IMR-90 (cell line): ENCODE measurements at regions not wholly inside any gene's neighbourhood (a gene's known extent, or its start where the extent isn't known, plus 50 kb on each side); places are given as distances from the start of the nearest gene placed in this dataset.

ENCODE experiments used
- ATAC-seq: fragments of 200-7000 bp; cut with Tn5 transposase; 2 replicates; pipeline ENCODE4 v1.9.1; 2020; ENCODE audit warnings: low read depth, mild to moderate bottlenecking, moderate library complexity
- BruUV-seq: library from RNA; stranded (reverse); fragments of 400-500 nt; replicated peaks from 2 replicates; lab custom pipeline; 2021; lab: Mats Ljungman, UMichigan
- CTCF ChIA-PET: fragments of 300-600 bp; formaldehyde crosslinking; extraction: SDS; loops from one replicate; lab custom pipeline; 2021; ENCODE audit warnings: antibody characterized with exemption; lab: Yijun Ruan, JAX
- POLR2A ChIA-PET: fragments of 300-600 bp; sonication (Branson Sonifier 250); formaldehyde crosslinking; loops from one replicate; lab custom pipeline; 2022; ENCODE audit warnings: antibody characterized with exemption; ENCODE audit not compliant: unreplicated experiment; lab: Charles Lee
- DNase-seq: peaks from one replicate; pipeline ENCODE4 v3.0.0; 2013
- H2AFZ ChIP-seq: replicated peaks from 2 replicates; pipeline ENCODE3; 2013; ENCODE audit warnings: low read length, mild to moderate bottlenecking; ENCODE audit not compliant: poor library complexity
- H2AK5ac ChIP-seq: 2 replicates; pipeline ENCODE4 v1.6.1; 2013; ENCODE audit warnings: low read depth, low read length, inconsistent platforms
- H2AK9ac ChIP-seq: replicated peaks from 2 replicates; pipeline ENCODE3; 2013; ENCODE audit warnings: mild to moderate bottlenecking, low read depth, low read length, moderate library complexity; ENCODE audit not compliant: poor library complexity
- H2BK120ac ChIP-seq: 2 replicates; pipeline ENCODE4 v1.6.1; 2013; ENCODE audit warnings: low read depth, low read length, inconsistent platforms
- H2BK15ac ChIP-seq: 3 replicates; pipeline ENCODE4 v1.6.1; 2013; ENCODE audit warnings: low read depth, low read length, inconsistent platforms
- H2BK20ac ChIP-seq: 2 replicates; pipeline ENCODE4 v1.6.1; 2013; ENCODE audit warnings: low read depth, mild to moderate bottlenecking, inconsistent platforms, low read length, moderate library complexity
- H2BK5ac ChIP-seq: 2 replicates; pipeline ENCODE4 v1.6.1; 2013; ENCODE audit warnings: mild to moderate bottlenecking, low read depth, low read length, inconsistent platforms; ENCODE audit not compliant: poor library complexity, severe bottlenecking
- H3K14ac ChIP-seq: replicated peaks from 2 replicates; pipeline ENCODE4 v1.6.1; 2013; ENCODE audit warnings: low read depth, low read length, inconsistent platforms
- H3K18ac ChIP-seq: 2 replicates; pipeline ENCODE4 v1.6.1; 2013; ENCODE audit warnings: low read depth, low read length, control low read depth
- H3K23ac ChIP-seq: 2 replicates; pipeline ENCODE4 v1.6.1; 2013; ENCODE audit warnings: low read depth, low read length, inconsistent platforms
- H3K27ac ChIP-seq: 2 replicates; pipeline ENCODE4 v1.5.1; 2013; ENCODE audit warnings: mild to moderate bottlenecking, control low read depth, low read length; ENCODE audit not compliant: insufficient read depth
- H3K27me3 ChIP-seq: 2 replicates; pipeline ENCODE4 v1.6.1; 2013; ENCODE audit warnings: low read length; ENCODE audit not compliant: control insufficient read depth, insufficient read depth
- H3K36me3 ChIP-seq: 2 replicates; pipeline ENCODE4 v1.6.1; 2013; ENCODE audit warnings: low read length, mixed read lengths; ENCODE audit not compliant: control insufficient read depth, insufficient read depth
- H3K4ac ChIP-seq: 2 replicates; pipeline ENCODE4 v1.6.1; 2013; ENCODE audit warnings: low read depth, low read length, inconsistent platforms
- H3K4me1 ChIP-seq: 2 replicates; pipeline ENCODE4 v1.6.1; 2013; ENCODE audit warnings: low read length, mixed read lengths; ENCODE audit not compliant: control insufficient read depth, insufficient read depth
- H3K4me2 ChIP-seq: 2 replicates; pipeline ENCODE4 v1.6.1; 2013; ENCODE audit warnings: low read depth, mild to moderate bottlenecking, control low read depth, low read length, moderate library complexity
- H3K4me3 ChIP-seq: 2 replicates; pipeline ENCODE4 v1.5.1; 2013; ENCODE audit warnings: low read depth, mild to moderate bottlenecking, control low read depth, low read length, moderate library complexity; ENCODE audit not compliant: insufficient read depth
- H3K56ac ChIP-seq: 2 replicates; pipeline ENCODE4 v1.6.1; 2013; ENCODE audit warnings: low read length, inconsistent platforms; ENCODE audit not compliant: insufficient read depth; ENCODE audit errors: extremely low read depth
- H3K79me1 ChIP-seq, 2 experiments: 2 replicates each; pipeline ENCODE4 v1.6.1; 2013; ENCODE audit warnings: low read length in 2 of 2, inconsistent platforms in 1 of 2, low read depth in 1 of 2
- H3K9ac ChIP-seq: 2 replicates; pipeline ENCODE4 v1.6.1; 2013; ENCODE audit warnings: low read depth, low read length, control low read depth
- H3K9me1 ChIP-seq: 2 replicates; pipeline ENCODE4 v1.6.1; 2013; ENCODE audit warnings: low read length, inconsistent platforms; ENCODE audit not compliant: insufficient read depth
- H3K9me3 ChIP-seq: 2 replicates; pipeline ENCODE4 v1.6.1; 2013; ENCODE audit warnings: low read length; ENCODE audit not compliant: control insufficient read depth, insufficient read depth
- H4K20me1 ChIP-seq: 2 replicates; pipeline ENCODE4 v1.6.1; 2013; ENCODE audit warnings: low read length, inconsistent platforms; ENCODE audit not compliant: insufficient read depth
- H4K5ac ChIP-seq: 2 replicates; pipeline ENCODE4 v1.6.1; 2013; ENCODE audit warnings: mild to moderate bottlenecking, low read depth, low read length, control low read depth
- H4K8ac ChIP-seq, 2 experiments: 2 replicates each; pipeline ENCODE4 v1.6.1; 2013; ENCODE audit warnings: low read depth in 2 of 2, low read length in 2 of 2, control low read depth in 1 of 2, inconsistent platforms in 1 of 2
- H4K91ac ChIP-seq: 2 replicates; pipeline ENCODE4 v1.6.1; 2013; ENCODE audit warnings: low read depth, low read length, inconsistent platforms; ENCODE audit not compliant: insufficient read depth
- CEBPB ChIP-seq: IDR thresholded peaks from 2 replicates; pipeline ENCODE4 v1.6.1; 2012; ENCODE audit warnings: low read depth, low read length, improper control_type of control experiment
- CHD1 ChIP-seq: IDR thresholded peaks from 2 replicates; pipeline ENCODE4 v1.6.1; 2012; ENCODE audit warnings: low read depth, low read length, improper control_type of control experiment
- FOS ChIP-seq: fragments of 150-350 bp; IDR thresholded peaks from 2 replicates; pipeline ENCODE4 v1.6.1; 2016; ENCODE audit warnings: low read depth, low read length
- MXI1 ChIP-seq: IDR thresholded peaks from 2 replicates; pipeline ENCODE4 v1.6.1; 2012; ENCODE audit warnings: low read depth, mild to moderate bottlenecking, low read length, moderate library complexity, borderline replicate concordance
- NFE2L2 ChIP-seq: fragments of 150-350 bp; IDR thresholded peaks from 2 replicates; pipeline ENCODE4 v1.6.1; 2016; ENCODE audit warnings: low read depth, mild to moderate bottlenecking, low read length
- POLR2A ChIP-seq: IDR thresholded peaks from 2 replicates; pipeline ENCODE4 v1.6.1; 2012; ENCODE audit warnings: mild to moderate bottlenecking, low read depth, low read length
- RFX5 ChIP-seq: IDR thresholded peaks from 2 replicates; pipeline ENCODE4 v1.8.0; 2012; ENCODE audit warnings: low read depth, mild to moderate bottlenecking, low read length, moderate library complexity
- USF2 ChIP-seq: fragments of 150-350 bp; IDR thresholded peaks from 2 replicates; pipeline ENCODE4 v1.6.1; 2017; ENCODE audit warnings: mild to moderate bottlenecking, antibody characterized with exemption, low read length, low read depth
- WGBS, 2 experiments: methylation state at CpG; one replicate each; pipeline versions ENCODE4 v1.1.5 to v1.1.7; 2013; ENCODE audit warnings: missing lambda C conversion rate in 2 of 2; ENCODE audit not compliant: insufficient read length in 1 of 2; ENCODE audit errors: extremely low coverage in 2 of 2; 5-methylcytosine and 5-hydroxymethylcytosine counted together
- dilution Hi-C: fragments of 300-500 bp; cut with HindIII; formaldehyde crosslinking; loops from one replicate; pipeline ENCODE4 v1.14.3; 2018; ENCODE audit warnings: low sequenced_read_pairs; ENCODE audit not compliant: unreplicated experiment
- in situ Hi-C: fragments of 300-500 bp; cut with MboI; formaldehyde crosslinking; loops from 3 replicates; pipeline ENCODE4 v1.14.3; 2019; ENCODE audit warnings: low sequenced_read_pairs, inconsistent platforms, mixed read lengths
- intact Hi-C: fragments of 100-400 bp; cut with micrococcal nuclease; formaldehyde crosslinking; loops from 2 replicates; pipeline ENCODE4 v1.10.0; 2022

- POLR2A ChIA-PET, result no interaction called here
- Histone ChIP-seq H2AFZ (no peak overlapping the region), H4K91ac (no peak overlapping the region), H2AK5ac (no peak overlapping the region), H3K27me3 (no peaks in the 10 kb centered on the region), H3K23ac (no peak overlapping the region), H2BK15ac (no peak overlapping the region), H4K20me1 (no peaks in the 10 kb centered on the region), H2BK120ac (no peak overlapping the region), H4K5ac (no peak overlapping the region), H3K79me1 (no peaks in the 10 kb centered on the region), H3K14ac (no peak overlapping the region), H3K27ac (no peak overlapping the region), H3K4ac (no peak overlapping the region), H3K56ac (no peak overlapping the region), H2BK20ac (no peak overlapping the region), H3K9ac (no peak overlapping the region), H2BK5ac (no peak overlapping the region), H3K4me1 (no peaks in the 10 kb centered on the region), H2AK9ac (no peak overlapping the region), H3K4me2 (no peak overlapping the region), H3K4me3 (no peak overlapping the region), H3K9me3 (no peaks in the 10 kb centered on the region), H3K18ac (no peak overlapping the region), H4K8ac (no peak overlapping the region), H3K36me3 (no peaks in the 10 kb centered on the region), H3K9me1 (no peaks in the 10 kb centered on the region)
- TF ChIP-seq FOS, result no peak
- TF ChIP-seq USF2, result no peak
- TF ChIP-seq CHD1, result no peak
- TF ChIP-seq RFX5, result no peak
- TF ChIP-seq MXI1, result no peak
- TF ChIP-seq NFE2L2, result no peak
- TF ChIP-seq CEBPB, result no peak
- TF ChIP-seq POLR2A, result no peak
- DNase-seq, result no peak
- no TSS peak for BruUV-seq
- CTCF ChIA-PET, result no interaction called here
- dilution Hi-C loops, result no loop called here
- ATAC-seq, result no peak
- intact Hi-C loops, result no loop called here
- 25% methylated on average over 1 of the region's 8 CpGs; no CpG with 5 or more reads in 1 of the 2 experiments for WGBS, 2 experiments
- in situ Hi-C loops, result no loop called here
Measured at GRCh38 chr4:82076809-82077208, 297.0 kb downstream of the HNRNPD start.
